Astrocyte (in vitro differentiated cells and primary cell): ENCODE measurements at regions not wholly inside any gene's neighbourhood (a gene's known extent, or its start where the extent isn't known, plus 50 kb on each side); places are given as distances from the start of the nearest gene placed in this dataset.

ENCODE experiments used
- DNase-seq: peaks from one replicate; pipeline ENCODE4 v3.0.0-alpha.2; 2010; ENCODE audit warnings: low read depth
- FAIRE-seq: peaks from 2 replicates; lab custom pipeline; 2011; peaks lifted over from hg19 to GRCh38; lab: Jason Lieb, UNC
- H2AFZ ChIP-seq: 2 replicates; pipeline ENCODE4 v1.6.0; 2012; ENCODE audit warnings: low read depth, low read length, inconsistent platforms
- H3K27ac ChIP-seq: 2 replicates; pipeline ENCODE4 v1.5.1; 2011; ENCODE audit warnings: low read depth, low read length, inconsistent platforms
- H3K27me3 ChIP-seq: 2 replicates; pipeline ENCODE4 v1.6.0; 2011; ENCODE audit warnings: low read length, inconsistent platforms; ENCODE audit not compliant: insufficient read depth
- H3K36me3 ChIP-seq: 2 replicates; pipeline ENCODE4 v1.5.1; 2011; ENCODE audit warnings: low read length, inconsistent platforms; ENCODE audit not compliant: insufficient read depth
- H3K4me1 ChIP-seq: 2 replicates; pipeline ENCODE4 v1.5.1; 2011; ENCODE audit warnings: low read length, inconsistent platforms; ENCODE audit not compliant: insufficient read depth
- H3K4me2 ChIP-seq: 2 replicates; pipeline ENCODE4 v1.6.0; 2012; ENCODE audit warnings: low read length, inconsistent platforms
- H3K4me3 ChIP-seq: 2 replicates; pipeline ENCODE4 v1.5.1; 2011; ENCODE audit warnings: low read depth, mild to moderate bottlenecking, low read length, inconsistent platforms; ENCODE audit not compliant: insufficient read depth
- H3K79me2 ChIP-seq: 2 replicates; pipeline ENCODE4 v1.6.0; 2012; ENCODE audit warnings: mild to moderate bottlenecking, low read length, inconsistent platforms; ENCODE audit not compliant: insufficient read depth
- H3K9ac ChIP-seq: 2 replicates; pipeline ENCODE4 v1.6.0; 2012; ENCODE audit warnings: mild to moderate bottlenecking, low read length, inconsistent platforms
- H3K9me3 ChIP-seq: 2 replicates; pipeline ENCODE4 v1.5.1; 2012; ENCODE audit warnings: low read depth, mild to moderate bottlenecking, low read length, inconsistent platforms; ENCODE audit not compliant: insufficient read depth
- H4K20me1 ChIP-seq: 2 replicates; pipeline ENCODE4 v1.6.0; 2012; ENCODE audit warnings: low read length, inconsistent platforms; ENCODE audit not compliant: insufficient read depth
- H3K27ac Mint-ChIP-seq: one replicate; pipeline ENCODE4 v1.8.0; 2021; ENCODE audit warnings: mild to moderate bottlenecking, mixed read lengths; ENCODE audit not compliant: unreplicated experiment
- H3K27me3 Mint-ChIP-seq: one replicate; pipeline ENCODE4 v1.8.0; 2021; ENCODE audit warnings: low read depth, mixed read lengths; ENCODE audit not compliant: unreplicated experiment
- H3K36me3 Mint-ChIP-seq: one replicate; pipeline ENCODE4 v1.8.0; 2021; ENCODE audit warnings: low read depth, mixed read lengths; ENCODE audit not compliant: unreplicated experiment
- H3K4me1 Mint-ChIP-seq: one replicate; pipeline ENCODE4 v1.8.0; 2021; ENCODE audit warnings: low read depth, mixed read lengths; ENCODE audit not compliant: unreplicated experiment
- H3K4me3 Mint-ChIP-seq: one replicate; pipeline ENCODE4 v1.8.0; 2021; ENCODE audit warnings: mild to moderate bottlenecking, moderate library complexity, mixed read lengths; ENCODE audit not compliant: unreplicated experiment
- H3K9me3 Mint-ChIP-seq: one replicate; pipeline ENCODE4 v1.8.0; 2021; ENCODE audit warnings: mild to moderate bottlenecking, mixed read lengths; ENCODE audit not compliant: unreplicated experiment
- CTCF ChIP-seq: IDR thresholded peaks from 2 replicates; pipeline ENCODE4 v1.5.1; 2011; ENCODE audit warnings: low read depth, mild to moderate bottlenecking, inconsistent platforms, low read length, moderate library complexity; ENCODE audit not compliant: insufficient read depth
- EZH2 ChIP-seq: IDR thresholded peaks from 2 replicates; pipeline ENCODE4 v1.6.1; 2012; ENCODE audit warnings: mild to moderate bottlenecking, low read length, inconsistent platforms; ENCODE audit not compliant: insufficient read depth

GRCh38 chr13:81597101-81597500, 1256.2 kb upstream of the SPRY2 start:
- H3K4me1 ChIP-seq, result no peaks in the 10 kb centered on the region
- H3K27me3 ChIP-seq, result no peaks in the 10 kb centered on the region
- no peaks in the 10 kb centered on the region for H3K4me1 Mint-ChIP-seq
- no peaks in the 10 kb centered on the region for H4K20me1 ChIP-seq
- H3K9me3 ChIP-seq, result no peaks in the 10 kb centered on the region
- FAIRE-seq, result no peak
- no peaks in the 10 kb centered on the region for H3K79me2 ChIP-seq
- H3K36me3 ChIP-seq, result no peaks in the 10 kb centered on the region
- no peak overlapping the region for H3K27ac Mint-ChIP-seq
- no peak overlapping the region for H3K4me3 Mint-ChIP-seq
- H2AFZ ChIP-seq, result no peak overlapping the region
- TF ChIP-seq EZH2 (no peak), CTCF (no peak)
- H3K4me3 ChIP-seq, result no peak overlapping the region
- no peak overlapping the region for H3K4me2 ChIP-seq
- DNase-seq, result no peak
- H3K27ac ChIP-seq, result no peak overlapping the region
- H3K9me3 Mint-ChIP-seq, result no peaks in the 10 kb centered on the region
- H3K27me3 Mint-ChIP-seq, result no peaks in the 10 kb centered on the region
- H3K9ac ChIP-seq, result no peak overlapping the region
- H3K36me3 Mint-ChIP-seq, result no peaks in the 10 kb centered on the region

DNA sequence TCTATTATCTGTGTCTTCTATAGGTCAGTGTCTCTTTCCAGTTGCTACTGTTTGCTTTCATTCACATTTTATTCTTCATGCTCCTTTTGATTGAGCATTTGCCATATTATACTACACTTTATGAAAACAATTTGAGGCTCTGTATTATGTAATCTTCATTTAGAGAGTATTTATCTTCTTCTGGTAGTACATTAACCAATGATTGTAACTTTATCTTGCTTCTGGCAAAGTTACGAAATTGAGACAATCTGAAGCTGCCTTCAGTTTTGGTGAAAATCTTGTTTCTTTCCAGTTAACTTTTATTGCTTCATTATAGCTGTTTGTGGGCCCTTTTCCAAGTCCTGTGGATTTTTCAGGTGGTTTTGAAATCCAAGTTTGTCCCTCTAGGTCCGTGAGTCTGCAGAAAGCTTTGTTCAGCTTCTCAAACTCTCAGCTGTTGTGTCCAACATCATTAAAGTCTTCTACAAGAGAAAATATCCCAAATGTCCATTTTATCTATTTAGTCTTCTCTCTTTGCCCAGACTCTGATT, 1255.4 kb upstream of the SPRY2 start:
- no peak overlapping the region for H3K4me3 Mint-ChIP-seq
- H3K4me1 Mint-ChIP-seq, result no peaks in the 10 kb centered on the region
- no peaks in the 10 kb centered on the region for H3K36me3 ChIP-seq
- no peak overlapping the region for H3K27ac ChIP-seq
- H3K27me3 Mint-ChIP-seq, result no peaks in the 10 kb centered on the region
- no peaks in the 10 kb centered on the region for H3K9me3 ChIP-seq
- TF ChIP-seq EZH2 (no peak), CTCF (no peak)
- DNase-seq (no peak), FAIRE-seq (no peak)
- no peak overlapping the region for H3K4me2 ChIP-seq
- no peak overlapping the region for H3K4me3 ChIP-seq
- no peak overlapping the region for H2AFZ ChIP-seq
- H3K9me3 Mint-ChIP-seq, result no peaks in the 10 kb centered on the region
- no peaks in the 10 kb centered on the region for H3K36me3 Mint-ChIP-seq
- no peak overlapping the region for H3K9ac ChIP-seq
- H4K20me1 ChIP-seq, result no peaks in the 10 kb centered on the region
- no peaks in the 10 kb centered on the region for H3K27me3 ChIP-seq
- H3K4me1 ChIP-seq, result no peaks in the 10 kb centered on the region
- no peak overlapping the region for H3K27ac Mint-ChIP-seq
- no peaks in the 10 kb centered on the region for H3K79me2 ChIP-seq

DNA sequence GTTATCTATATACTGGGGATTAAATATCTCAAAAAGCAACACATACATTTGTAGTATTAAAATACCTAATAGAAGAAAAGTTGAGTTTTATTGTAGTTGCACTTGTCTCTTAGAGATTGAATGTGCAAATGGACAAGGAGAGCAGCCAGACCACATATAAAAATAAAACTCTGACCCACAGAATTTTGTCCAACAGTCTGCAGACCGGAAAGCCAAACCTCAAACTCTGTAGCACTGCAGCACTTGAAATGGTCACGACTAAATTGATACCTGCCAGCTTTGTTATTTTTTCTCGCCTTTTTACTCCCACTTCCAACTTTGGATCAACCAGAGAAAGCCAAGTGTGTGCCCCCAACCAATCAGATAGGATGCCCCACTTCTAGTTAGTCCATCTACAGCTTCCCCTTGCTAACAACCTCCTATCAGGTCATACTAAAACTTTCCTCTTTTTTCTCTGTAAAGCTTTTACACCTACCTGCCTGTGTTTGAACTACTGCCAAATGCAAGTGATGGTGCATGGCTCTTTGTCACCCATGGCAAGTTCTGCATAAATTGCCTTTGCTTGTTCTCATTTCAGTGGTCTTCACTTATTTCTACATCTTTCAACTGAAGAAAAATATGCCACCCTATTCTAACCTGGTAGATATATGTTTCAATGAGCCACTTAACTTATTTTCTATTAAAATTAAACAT, 1250.7 kb upstream of the SPRY2 start:
- H3K4me3 Mint-ChIP-seq, result no peak overlapping the region
- no peaks in the 10 kb centered on the region for H3K27me3 Mint-ChIP-seq
- no peak overlapping the region for H3K27ac Mint-ChIP-seq

More for the DNA sequence above, 1250.7 kb upstream of the SPRY2 start:
- H3K4me3 ChIP-seq, result no peak overlapping the region
- H3K27me3 ChIP-seq, result no peaks in the 10 kb centered on the region
- no peaks in the 10 kb centered on the region for H3K79me2 ChIP-seq
- H3K9me3 Mint-ChIP-seq, result no peaks in the 10 kb centered on the region
- FAIRE-seq (no peak), DNase-seq (no peak)
- no peaks in the 10 kb centered on the region for H3K9me3 ChIP-seq
- no peaks in the 10 kb centered on the region for H4K20me1 ChIP-seq
- H3K4me1 Mint-ChIP-seq, result no peaks in the 10 kb centered on the region
- H3K36me3 Mint-ChIP-seq, result no peaks in the 10 kb centered on the region
- no peaks in the 10 kb centered on the region for H3K4me1 ChIP-seq
- H3K9ac ChIP-seq, result no peak overlapping the region
- no peak overlapping the region for H3K27ac ChIP-seq
- TF ChIP-seq EZH2, result no peak
- no peak for TF ChIP-seq CTCF
- no peaks in the 10 kb centered on the region for H3K36me3 ChIP-seq
- no peak overlapping the region for H2AFZ ChIP-seq
- H3K4me2 ChIP-seq, result no peak overlapping the region
